Rectal smooth muscle tissue (tissue), 1 donor: ENCODE measurements at regions not wholly inside any gene's neighbourhood (a gene's known extent, or its start where the extent isn't known, plus 50 kb on each side); places are given as distances from the start of the nearest gene placed in this dataset.
A peak's percentile ranks its signal among the peaks of the same experiment; 100 is the strongest.

ENCODE experiments used
- H3K27ac ChIP-seq: one replicate; pipeline ENCODE4 v1.7.0; 2013; ENCODE audit warnings: low read depth, low read length, inconsistent platforms
- H3K27me3 ChIP-seq: one replicate; pipeline ENCODE4 v1.7.0; 2013; ENCODE audit warnings: low read length; ENCODE audit not compliant: control insufficient read depth, insufficient read depth
- H3K36me3 ChIP-seq: one replicate; pipeline ENCODE4 v1.7.0; 2013; ENCODE audit warnings: low read length; ENCODE audit not compliant: control insufficient read depth, insufficient read depth
- H3K4me1 ChIP-seq: one replicate; pipeline ENCODE4 v1.7.0; 2013; ENCODE audit warnings: low read length; ENCODE audit not compliant: control insufficient read depth, insufficient read depth
- H3K4me3 ChIP-seq: one replicate; pipeline ENCODE4 v1.7.0; 2013; ENCODE audit warnings: low read length
- H3K9ac ChIP-seq: one replicate; pipeline ENCODE4 v1.7.0; 2013; ENCODE audit warnings: low read length

DNA sequence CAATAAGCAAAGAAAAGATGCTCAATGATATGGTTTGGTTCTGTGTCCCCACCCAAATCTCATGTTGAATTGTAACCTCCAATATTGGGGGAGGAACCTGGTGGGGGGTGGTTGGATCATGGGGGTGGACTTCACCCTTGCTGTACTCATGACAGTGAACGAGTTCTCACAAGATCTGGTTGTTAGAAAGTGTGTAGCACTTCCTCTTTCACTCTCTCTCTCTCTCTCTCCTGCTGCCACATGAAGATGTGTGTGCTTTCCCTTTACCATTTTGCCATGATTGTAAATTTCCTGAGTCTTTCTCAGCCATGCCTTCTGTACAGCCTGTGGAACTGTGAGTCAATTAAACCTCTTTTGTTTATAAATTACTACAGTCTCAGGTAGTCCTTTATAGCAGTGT is 248.4 kb downstream of the HHIPL2 start:
- Histone ChIP-seq H3K27ac (no peak overlapping the region), H3K36me3 (no peaks in the 10 kb centered on the region), H3K9ac (no peak overlapping the region), H3K27me3 (no peaks in the 10 kb centered on the region), H3K4me1 (no peaks in the 10 kb centered on the region), H3K4me3 (no peak overlapping the region)

DNA sequence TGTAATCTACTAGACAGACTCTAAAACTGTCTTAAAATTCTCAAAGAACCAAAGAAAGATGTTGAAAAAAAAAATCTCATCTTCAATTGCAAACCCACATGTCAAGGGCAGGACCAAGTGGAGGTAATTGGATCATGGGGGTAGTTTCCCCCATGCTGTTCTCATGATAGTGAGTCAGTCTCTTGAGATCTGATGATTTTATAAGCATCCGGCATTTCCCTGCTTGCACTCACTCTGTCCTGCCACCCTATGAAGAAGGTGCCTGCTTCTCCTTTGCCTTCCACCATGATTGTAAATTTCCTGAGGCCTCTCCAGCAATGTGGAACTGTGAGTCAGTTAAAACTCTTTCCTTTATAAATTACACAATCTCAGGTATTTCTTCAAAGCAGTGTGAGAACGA is 257.0 kb downstream of the HHIPL2 start:
- H3K4me1 ChIP-seq, result no peaks in the 10 kb centered on the region
- H3K27ac ChIP-seq, result no peak overlapping the region
- H3K27me3 ChIP-seq, result no peaks in the 10 kb centered on the region
- no peak overlapping the region for H3K4me3 ChIP-seq
- H3K9ac ChIP-seq, result no peak overlapping the region
- H3K36me3 ChIP-seq, result no peaks in the 10 kb centered on the region

DNA sequence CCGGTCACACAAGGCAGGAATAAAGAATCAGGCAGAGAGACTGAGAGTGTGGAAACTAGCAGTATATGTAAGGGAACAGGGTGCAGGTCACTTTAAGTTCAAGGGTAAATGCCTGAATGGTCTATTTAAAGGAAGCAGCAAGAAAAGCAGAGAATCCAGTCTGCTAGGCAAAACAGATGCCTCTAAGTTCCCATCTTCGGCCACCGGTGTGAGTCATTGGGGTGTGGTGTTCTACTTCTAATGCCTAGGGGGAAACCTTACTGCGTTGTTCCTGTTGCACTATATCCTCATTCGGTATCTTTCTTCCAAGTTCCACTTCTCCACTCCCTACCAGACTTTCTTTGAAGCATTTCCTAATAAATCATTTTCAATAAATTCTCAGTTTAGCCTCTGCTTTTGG is 259.9 kb downstream of the HHIPL2 start:
- Histone ChIP-seq H3K36me3 (no peaks in the 10 kb centered on the region), H3K9ac (no peak overlapping the region), H3K4me3 (no peak overlapping the region), H3K27me3 (no peaks in the 10 kb centered on the region), H3K4me1 (peaks cover 8% of the 10 kb centered on the region), H3K27ac (no peak overlapping the region)

DNA sequence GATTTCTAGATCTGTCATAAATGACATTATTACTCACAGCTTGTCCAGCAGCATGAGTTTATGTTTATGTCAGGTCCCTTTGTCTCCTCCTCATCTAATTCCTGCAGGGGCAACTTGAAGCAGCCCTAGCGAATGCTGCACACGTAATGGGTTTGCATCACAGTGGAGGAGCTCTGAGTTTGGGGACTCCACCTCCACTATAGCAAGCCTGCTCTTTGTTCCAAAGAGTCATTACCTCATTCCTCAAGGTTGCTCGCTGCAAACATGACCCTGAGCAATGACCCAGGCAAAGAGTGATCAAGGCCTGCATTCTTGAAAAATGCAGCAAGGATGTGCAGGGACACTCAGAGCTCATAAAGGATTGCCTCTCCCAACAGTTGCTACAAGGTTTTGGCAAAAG is 261.9 kb downstream of the HHIPL2 start:
- no peak overlapping the region for H3K9ac ChIP-seq
- no peaks in the 10 kb centered on the region for H3K36me3 ChIP-seq
- H3K4me1 ChIP-seq, result peaks cover 11% of the 10 kb centered on the region
- no peak overlapping the region for H3K4me3 ChIP-seq
- H3K27me3 ChIP-seq, result no peaks in the 10 kb centered on the region
- no peak overlapping the region for H3K27ac ChIP-seq

DNA sequence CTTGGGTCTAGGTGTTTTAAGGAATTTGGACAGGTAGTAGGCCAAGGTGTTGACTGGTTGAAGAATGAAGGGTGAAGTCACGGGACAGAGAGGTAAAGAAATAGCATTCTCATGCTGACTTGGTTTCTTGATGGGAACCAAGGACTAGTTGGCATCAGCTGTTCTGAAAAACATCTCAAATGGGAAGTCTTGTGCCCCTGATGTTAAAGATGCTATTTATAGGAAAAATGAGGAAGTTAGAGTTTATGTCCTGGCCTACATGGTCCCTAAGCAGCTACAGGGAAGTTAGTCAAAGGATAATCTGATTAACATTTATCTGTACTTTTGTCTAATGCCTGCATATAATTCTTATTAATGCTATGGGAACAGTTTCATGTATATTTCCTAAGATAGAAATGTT is 262.4 kb downstream of the HHIPL2 start:
- Histone ChIP-seq H3K4me1 (peaks cover 11% of the 10 kb centered on the region), H3K27ac (no peak overlapping the region), H3K4me3 (no peak overlapping the region), H3K36me3 (no peaks in the 10 kb centered on the region), H3K27me3 (no peaks in the 10 kb centered on the region), H3K9ac (no peak overlapping the region)

DNA sequence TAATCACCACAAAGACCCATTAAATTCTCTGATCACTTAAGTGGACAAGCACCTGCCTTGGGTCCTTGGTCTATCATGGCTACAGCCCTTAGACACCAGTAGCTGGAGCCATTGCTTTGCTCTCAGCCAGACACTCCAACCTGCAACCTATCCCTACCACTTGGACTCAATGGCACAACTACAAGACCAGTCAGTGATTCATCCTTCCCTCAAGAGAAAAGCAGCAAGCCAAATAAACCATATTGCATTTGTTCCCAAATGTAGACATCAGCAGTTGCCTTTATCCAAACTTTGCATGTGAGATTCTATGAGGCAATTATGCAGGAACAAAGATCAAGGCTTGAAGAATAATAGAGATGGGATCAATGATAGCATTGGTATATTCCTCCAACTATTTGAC is 263.4 kb downstream of the HHIPL2 start:
- Histone ChIP-seq H3K27me3 (no peaks in the 10 kb centered on the region), H3K27ac (no peak overlapping the region), H3K36me3 (no peaks in the 10 kb centered on the region), H3K9ac (no peak overlapping the region), H3K4me1 (peaks cover 11% of the 10 kb centered on the region), H3K4me3 (no peak overlapping the region)

DNA sequence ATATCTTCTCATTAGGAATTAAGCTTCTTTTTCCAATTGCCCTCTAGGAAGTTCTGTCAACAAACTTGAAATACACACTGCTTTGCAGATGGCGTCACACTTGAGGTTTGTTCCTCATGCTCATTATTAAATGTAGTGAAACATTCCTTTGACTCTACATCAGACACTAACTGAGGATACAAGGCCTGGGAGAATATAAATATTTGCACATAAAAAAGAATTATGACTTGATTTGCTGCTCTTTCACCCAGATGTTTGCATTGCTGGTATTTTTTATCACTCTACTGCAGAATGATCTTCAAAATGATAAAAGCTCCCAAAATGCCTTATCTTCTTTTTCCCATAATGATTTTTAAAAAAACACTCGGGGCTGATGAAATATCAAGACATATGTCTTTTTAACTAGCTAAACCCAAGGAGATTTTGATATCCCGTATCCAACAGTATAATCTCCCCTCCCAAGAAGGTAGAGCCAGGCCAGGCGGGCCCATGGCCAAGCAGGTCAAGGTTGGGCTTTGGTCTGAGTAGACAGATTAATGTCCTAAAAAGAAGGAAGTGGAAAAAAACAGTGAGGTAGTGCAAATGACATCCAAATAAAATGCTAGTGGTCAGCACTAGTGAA is 264.6 kb downstream of the HHIPL2 start:
- Histone ChIP-seq H3K4me1 (peaks cover 11% of the 10 kb centered on the region), H3K27ac (peak overlapping the region; percentile 30), H3K4me3 (no peak overlapping the region), H3K27me3 (no peaks in the 10 kb centered on the region), H3K36me3 (no peaks in the 10 kb centered on the region), H3K9ac (no peak overlapping the region)

DNA sequence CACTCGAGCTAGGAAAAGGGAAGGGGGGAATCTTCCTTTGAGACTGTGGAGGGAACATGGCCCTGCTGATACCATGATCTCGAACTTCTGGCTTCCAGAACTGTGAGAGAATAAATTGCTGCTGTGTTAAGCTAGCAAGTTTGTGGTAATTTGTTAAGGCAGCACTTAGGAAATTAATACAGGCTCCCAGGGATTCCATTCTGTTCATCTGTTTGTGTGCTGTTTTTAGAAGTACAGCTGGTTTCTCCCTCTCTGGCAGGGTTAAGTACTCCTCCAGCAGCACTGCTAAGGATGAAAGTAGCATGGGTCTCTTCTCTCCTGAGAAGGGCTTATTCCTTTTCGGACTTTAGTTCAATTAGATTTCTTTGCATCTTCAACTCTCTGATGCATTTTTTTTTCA is 268.3 kb downstream of the HHIPL2 start:
- Histone ChIP-seq H3K4me1 (peaks cover 11% of the 10 kb centered on the region), H3K4me3 (no peak overlapping the region), H3K27me3 (no peaks in the 10 kb centered on the region), H3K27ac (no peak overlapping the region), H3K36me3 (no peaks in the 10 kb centered on the region), H3K9ac (no peak overlapping the region)

DNA sequence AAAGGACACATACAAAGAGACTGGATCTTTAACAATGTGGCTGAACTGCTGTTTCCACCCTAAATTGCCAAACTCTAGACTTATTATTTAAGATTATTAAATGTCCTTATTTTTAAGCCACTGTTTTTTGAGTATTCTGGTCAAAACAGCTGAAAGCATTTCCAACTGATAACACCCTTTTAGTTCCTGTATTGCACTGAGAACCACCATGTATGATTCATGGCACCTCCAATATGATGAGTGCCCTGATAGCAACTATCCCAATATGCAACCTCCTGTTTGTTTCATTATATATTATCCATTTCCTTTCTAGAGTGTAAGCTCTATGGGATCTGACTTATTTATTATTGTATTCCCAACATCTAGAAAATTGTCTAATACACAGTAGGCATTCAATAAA is 269.4 kb downstream of the HHIPL2 start:
- H3K4me1 ChIP-seq, result peaks cover 8% of the 10 kb centered on the region
- no peak overlapping the region for H3K27ac ChIP-seq
- H3K4me3 ChIP-seq, result no peak overlapping the region
- H3K9ac ChIP-seq, result no peak overlapping the region
- H3K27me3 ChIP-seq, result no peaks in the 10 kb centered on the region
- no peaks in the 10 kb centered on the region for H3K36me3 ChIP-seq

DNA sequence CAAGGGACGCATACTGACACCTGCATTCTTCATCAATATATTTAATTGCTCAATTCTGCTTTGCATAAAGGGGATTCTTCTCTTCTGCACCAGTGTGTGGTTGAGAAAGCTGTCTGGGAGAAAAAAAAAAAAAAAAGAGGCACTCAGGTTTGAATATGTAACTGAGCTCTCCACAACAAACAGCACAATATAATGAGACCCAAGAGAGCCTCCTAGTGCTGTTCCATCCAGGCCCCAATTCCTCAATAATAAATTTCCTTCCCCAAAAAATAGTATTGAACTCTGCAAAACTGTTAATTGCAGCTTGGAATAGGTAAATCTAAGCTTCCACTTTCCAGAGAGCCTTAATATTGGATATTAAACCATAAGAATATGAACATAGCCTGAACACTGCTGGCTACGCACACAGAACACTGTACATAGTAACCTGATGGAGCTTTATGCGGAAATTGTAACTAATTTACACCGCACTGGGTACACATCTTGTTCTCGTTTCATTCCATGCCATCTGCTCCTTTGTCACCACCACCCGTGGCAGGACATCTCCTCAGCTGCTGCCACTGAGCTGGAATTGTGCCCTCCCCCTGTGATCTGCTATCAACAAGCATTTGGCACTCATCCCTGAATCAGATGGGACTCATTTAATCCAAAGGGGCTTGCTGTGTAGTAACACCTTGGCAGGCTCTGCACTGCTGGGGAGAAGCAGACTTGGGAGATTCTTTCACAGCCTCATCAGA is 272.0 kb downstream of the HHIPL2 start:
- H3K27me3 ChIP-seq, result no peaks in the 10 kb centered on the region
- no peaks in the 10 kb centered on the region for H3K36me3 ChIP-seq
- H3K9ac ChIP-seq, result no peak overlapping the region
- no peaks in the 10 kb centered on the region for H3K4me1 ChIP-seq
- no peak overlapping the region for H3K4me3 ChIP-seq
- no peak overlapping the region for H3K27ac ChIP-seq

DNA sequence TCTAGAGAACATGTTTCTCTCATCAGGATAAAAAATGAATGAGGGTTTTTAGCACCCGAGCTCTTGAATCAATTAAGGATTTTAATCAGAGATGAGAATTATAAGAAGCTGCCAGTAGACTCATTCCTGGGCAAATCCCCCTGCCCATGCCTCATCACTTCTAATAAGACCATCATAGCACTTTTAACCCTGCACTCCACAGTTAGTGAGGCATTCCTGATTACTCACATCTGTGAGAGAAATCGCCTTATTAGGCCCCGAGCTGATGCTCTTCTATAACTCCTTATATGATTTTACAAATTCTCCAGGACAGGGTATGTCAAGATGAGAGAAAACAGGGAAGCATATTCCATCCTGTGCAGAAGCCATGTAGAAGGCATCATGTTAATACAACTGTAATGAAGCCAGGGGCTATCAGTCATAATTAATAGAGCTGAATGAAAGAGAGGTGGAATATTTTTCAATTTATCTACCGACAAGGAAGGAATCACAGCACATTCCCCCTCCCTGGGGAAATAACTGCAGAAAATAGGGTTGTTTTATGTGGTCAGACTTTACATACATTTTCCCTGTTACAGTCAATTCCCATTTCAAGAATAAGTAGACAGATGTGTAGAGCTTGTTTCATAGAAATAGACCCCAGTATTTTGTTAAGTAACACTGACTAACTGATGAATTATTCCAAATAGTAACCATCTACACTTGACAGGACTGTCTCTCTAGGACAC is 272.7 kb downstream of the HHIPL2 start:
- Histone ChIP-seq H3K9ac (no peak overlapping the region), H3K27me3 (no peaks in the 10 kb centered on the region), H3K4me1 (no peaks in the 10 kb centered on the region), H3K36me3 (no peaks in the 10 kb centered on the region), H3K27ac (no peak overlapping the region), H3K4me3 (no peak overlapping the region)

DNA sequence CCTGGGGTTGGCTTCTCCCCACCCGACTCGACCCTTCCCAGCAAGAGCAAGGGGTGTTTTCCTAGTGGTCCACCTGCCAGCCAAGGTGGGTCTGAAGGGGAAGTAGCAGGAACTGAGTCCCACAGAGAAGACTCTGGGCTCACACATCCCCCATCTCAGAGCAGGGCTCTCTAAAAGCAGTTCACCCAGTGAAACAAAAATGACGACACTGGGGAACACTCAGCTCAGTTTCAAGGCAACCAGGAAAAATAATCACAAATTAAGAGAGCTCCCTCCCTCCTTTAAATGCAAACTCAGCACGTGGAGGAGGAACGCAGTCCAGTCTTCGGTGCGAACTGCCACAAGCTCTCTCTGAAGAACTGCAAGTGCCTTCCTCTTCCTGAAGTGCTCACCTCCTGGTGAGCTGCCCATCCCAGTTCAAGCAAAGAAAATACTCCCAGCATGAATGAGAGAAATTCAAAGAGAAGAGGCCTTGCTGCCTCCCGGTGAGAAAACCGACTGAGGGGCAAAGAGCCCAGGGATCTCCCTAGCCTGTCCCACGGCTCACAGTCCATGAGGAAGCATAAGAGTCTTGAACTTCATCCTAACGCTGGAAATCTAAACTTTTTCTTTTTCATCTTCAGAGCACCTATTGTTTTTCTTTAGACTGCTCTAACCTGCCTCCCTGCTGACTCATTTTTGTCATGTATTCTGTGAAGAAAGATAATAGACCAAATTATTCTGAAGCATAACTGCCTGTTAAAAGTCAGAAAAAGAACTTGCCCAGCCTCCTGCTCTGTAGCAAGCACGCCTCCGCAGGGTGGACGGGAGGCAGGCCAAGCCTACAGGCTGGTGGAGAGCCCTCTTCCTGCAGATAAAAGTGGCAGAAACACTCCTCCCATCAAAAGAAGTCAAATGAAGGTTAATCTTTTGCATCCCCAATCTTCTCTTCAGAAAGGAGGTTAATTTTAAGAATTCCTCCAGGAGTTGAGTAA is 281.4 kb downstream of the HHIPL2 start:
- Histone ChIP-seq H3K9ac (no peak overlapping the region), H3K27ac (no peak overlapping the region), H3K4me3 (no peak overlapping the region), H3K27me3 (no peaks in the 10 kb centered on the region), H3K36me3 (no peaks in the 10 kb centered on the region), H3K4me1 (no peaks in the 10 kb centered on the region)
